ENCODE measurements at regions not wholly inside any gene's neighbourhood (a gene's known extent, or its start where the extent isn't known, plus 50 kb on each side); places are given as distances from the start of the nearest gene placed in this dataset.

GRCh38 chr2:66110608-66111007 is 324.3 kb upstream of the MEIS1 start:
- Histone ChIP-seq H3K36me3 (no peaks in the 10 kb centered on the region), H3K27me3 (replicated peaks; ENCODE audit: insufficient read depth) (no peaks in the 10 kb centered on the region), H3K4me3 (no peak overlapping the region), H3K4me1 (ENCODE audit: control insufficient read depth in 1 of 2, low read depth in 2 of 2) (no peaks in the 10 kb centered on the region), H3K9me3 (no peaks in the 10 kb centered on the region), H3K27ac (no peak overlapping the region)
- no peak for ATAC-seq (ENCODE audit: insufficient number of reproducible peaks, low FRiP score, low read depth)
- no peak for TF ChIP-seq CTCF (IDR thresholded peaks at IDR 0.05)
- DNase-seq (ENCODE audit: low spot score): no peak

DNA sequence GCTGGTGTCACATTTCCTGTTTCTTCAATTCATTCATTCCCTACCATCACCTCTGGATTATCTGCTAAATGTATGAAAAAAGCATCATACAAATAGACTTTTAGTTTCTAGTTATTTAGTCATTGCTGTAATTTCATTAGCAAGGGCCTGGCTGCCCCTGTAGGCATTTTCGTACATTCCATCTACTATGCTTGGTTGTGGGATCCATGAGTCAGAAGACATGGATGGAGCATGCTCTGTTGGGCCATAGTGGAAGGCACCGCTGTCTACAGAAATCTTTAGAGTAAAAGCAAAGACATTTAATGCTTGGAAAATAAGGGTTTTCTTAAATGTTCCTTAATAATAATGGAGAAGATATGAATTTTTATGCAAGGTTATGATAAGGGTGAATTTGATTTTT is 324.8 kb upstream of the MEIS1 start:
- no peak for ATAC-seq (ENCODE audit: insufficient number of reproducible peaks, low FRiP score, low read depth)

GRCh38 chr2:66109419-66109818 is 325.5 kb upstream of the MEIS1 start:
- Histone ChIP-seq H3K27me3 (replicated peaks; ENCODE audit: insufficient read depth) (no peaks in the 10 kb centered on the region), H3K9me3 (no peaks in the 10 kb centered on the region), H3K36me3 (no peaks in the 10 kb centered on the region), H3K4me1 (ENCODE audit: control insufficient read depth in 1 of 2, low read depth in 2 of 2) (no peaks in the 10 kb centered on the region), H3K4me3 (no peak overlapping the region), H3K27ac (no peak overlapping the region)
- ATAC-seq (ENCODE audit: insufficient number of reproducible peaks, low FRiP score, low read depth): no peak
- no peak for TF ChIP-seq CTCF (IDR thresholded peaks at IDR 0.05)
- no peak for DNase-seq (ENCODE audit: low spot score)

More for the DNA sequence above, 324.8 kb upstream of the MEIS1 start:
- no peaks in the 10 kb centered on the region for H3K9me3 ChIP-seq
- no peaks in the 10 kb centered on the region for H3K4me1 ChIP-seq (ENCODE audit: control insufficient read depth in 1 of 2, low read depth in 2 of 2)
- no peaks in the 10 kb centered on the region for H3K36me3 ChIP-seq
- H3K27ac ChIP-seq: no peak overlapping the region
- H3K27me3 ChIP-seq (replicated peaks; ENCODE audit: insufficient read depth): no peaks in the 10 kb centered on the region
- no peak overlapping the region for H3K4me3 ChIP-seq
- TF ChIP-seq CTCF (IDR thresholded peaks at IDR 0.05): no peak
- no peak for DNase-seq (ENCODE audit: low spot score)

- Histone ChIP-seq H3K9me3 (no peaks in the 10 kb centered on the region), H3K4me1 (ENCODE audit: control insufficient read depth in 1 of 2, low read depth in 2 of 2) (no peaks in the 10 kb centered on the region)
These were observed 329.7 kb upstream of the MEIS1 start for GRCh38 chr2:66105066-66105753.

DNA sequence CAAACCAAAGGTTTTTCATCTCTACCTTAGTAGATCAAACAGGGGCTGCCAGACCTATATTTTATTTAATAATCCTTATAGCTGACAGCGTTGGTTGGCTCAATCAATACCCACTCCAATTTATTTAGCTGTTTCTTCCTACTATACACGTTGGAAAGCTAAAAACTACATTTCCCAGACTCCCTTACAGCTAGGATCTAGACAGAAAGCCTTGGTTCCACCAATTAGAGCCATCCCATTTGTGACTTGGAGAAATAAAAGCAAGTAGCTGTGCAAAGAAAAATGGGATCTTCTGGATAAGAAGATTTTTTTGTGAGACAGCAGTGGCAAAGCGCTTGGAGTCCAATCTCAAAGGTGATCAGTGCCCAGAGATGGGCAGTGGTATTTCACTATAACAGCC is 331.3 kb upstream of the MEIS1 start:
- Histone ChIP-seq H3K4me1 (ENCODE audit: control insufficient read depth in 1 of 2, low read depth in 2 of 2) (no peaks in the 10 kb centered on the region), H3K27ac (no peak overlapping the region), H3K27me3 (replicated peaks; ENCODE audit: insufficient read depth) (no peaks in the 10 kb centered on the region), H3K4me3 (no peak overlapping the region), H3K36me3 (no peaks in the 10 kb centered on the region), H3K9me3 (no peaks in the 10 kb centered on the region)
- ATAC-seq (ENCODE audit: insufficient number of reproducible peaks, low FRiP score, low read depth) (no peak), DNase-seq (ENCODE audit: low spot score) (no peak)
- TF ChIP-seq CTCF (IDR thresholded peaks at IDR 0.05): no peak

More at GRCh38 chr2:66105066-66105753, 329.7 kb upstream of the MEIS1 start:
- no peak for TF ChIP-seq CTCF (IDR thresholded peaks at IDR 0.05)
- DNase-seq (ENCODE audit: low spot score): no peak
- Histone ChIP-seq H3K27me3 (replicated peaks; ENCODE audit: insufficient read depth) (no peaks in the 10 kb centered on the region), H3K27ac (no peak overlapping the region), H3K4me3 (no peak overlapping the region), H3K36me3 (no peaks in the 10 kb centered on the region)
- ATAC-seq (ENCODE audit: insufficient number of reproducible peaks, low FRiP score, low read depth): no peak
